Activated gamma-delta T cell treated with Interleukin-2 at 50 U/mL for 16 hours (primary cell): ENCODE measurements at regions not wholly inside any gene's neighbourhood (a gene's known extent, or its start where the extent isn't known, plus 50 kb on each side); places are given as distances from the start of the nearest gene placed in this dataset.

Source experiments
- DNase-seq: peaks from one replicate; pipeline ENCODE4 v3.0.0-alpha.2; 2020

DNA sequence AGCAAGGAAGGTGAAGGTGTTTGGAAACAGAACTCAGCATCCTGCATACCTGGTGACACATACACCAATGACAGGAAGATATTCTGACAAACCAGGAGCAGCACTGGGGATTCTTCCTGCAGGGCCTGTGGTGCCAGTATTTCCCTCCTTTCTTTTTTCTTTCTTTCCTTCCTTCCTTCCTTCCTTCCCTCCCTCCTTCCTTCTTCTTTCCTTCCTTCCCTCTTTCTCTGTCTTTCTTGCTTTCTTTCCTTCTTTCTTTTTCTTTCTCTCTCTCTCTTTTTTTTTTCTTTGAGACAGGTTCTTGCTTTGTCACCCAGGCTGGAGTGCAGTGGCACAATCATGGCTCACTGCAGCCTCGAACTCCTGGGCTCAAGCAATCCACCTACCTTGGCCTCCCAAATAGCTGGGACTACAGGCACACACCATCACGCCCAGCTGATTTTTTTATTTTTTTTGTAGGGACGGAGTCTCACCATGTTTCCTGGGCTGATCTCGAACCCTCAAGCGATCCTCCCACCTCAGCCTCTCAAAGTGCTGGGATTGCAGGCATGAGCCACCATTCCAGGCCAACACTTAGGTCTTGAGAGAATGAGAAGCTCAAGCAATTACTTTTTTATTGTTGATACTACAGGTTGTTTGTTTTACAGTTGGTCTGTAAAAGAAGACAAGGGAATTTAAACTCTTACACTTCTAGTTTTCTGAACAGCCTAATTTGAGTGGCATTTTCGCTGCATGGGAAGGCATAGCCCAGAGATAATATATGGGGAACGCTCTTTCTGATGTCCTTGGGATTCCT, 54.7 kb upstream of the GATA6 start:
- DNase-seq: no peak

DNA sequence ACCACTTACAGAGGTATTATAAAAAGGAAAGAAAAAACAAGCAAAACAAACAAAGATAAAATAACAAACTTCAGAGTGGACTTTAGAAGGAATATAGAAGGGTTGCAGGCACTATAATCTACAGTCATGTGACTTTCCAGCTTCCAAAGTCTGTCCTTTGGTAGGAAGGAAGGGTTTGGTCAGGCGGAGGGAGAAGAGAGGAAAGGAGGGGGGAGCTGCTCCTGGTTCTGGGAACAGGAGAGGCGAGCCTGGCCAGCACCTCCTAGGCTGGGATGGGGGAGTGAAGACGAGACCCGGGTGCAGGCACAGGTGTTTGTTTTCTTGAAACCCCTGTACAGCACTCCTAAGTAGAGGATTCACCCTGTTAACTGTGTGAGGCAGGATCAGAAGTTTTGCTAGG, 53.8 kb upstream of the GATA6 start:
- no peak for DNase-seq
